K562 (cell line): ENCODE measurements at regions not wholly inside any gene's neighbourhood (a gene's known extent, or its start where the extent isn't known, plus 50 kb on each side); places are given as distances from the start of the nearest gene placed in this dataset.

ENCODE experiments used
- ATAC-seq: fragments of 200-7000 bp; cut with Tn5 transposase; 3 replicates; pipeline ENCODE4 v1.9.1; 2020; ENCODE audit warnings: moderate library complexity
- BruUV-seq: library from RNA; stranded (reverse); fragments of 400-500 nt; replicated peaks from 2 replicates; lab custom pipeline; 2021; lab: Mats Ljungman, UMichigan
- CTCF ChIA-PET: fragments of 300-600 bp; formaldehyde crosslinking; extraction: SDS; loops from one replicate; lab custom pipeline; 2021; ENCODE audit warnings: low intra/inter-chr PET ratio; lab: Yijun Ruan, JAX
- POLR2A ChIA-PET: fragments of 300-600, 350-650 bp; sonication (Branson Sonifier 250); formaldehyde crosslinking; extraction: SDS; loops from one replicate; lab custom pipeline; 2021; ENCODE audit warnings: antibody characterized with exemption, inconsistent platforms; lab: Yijun Ruan, JAX
- DNase-seq, 4 experiments: peaks; one replicate each; pipeline versions ENCODE4 v3.0.0 to v3.0.0-alpha.2; 2011 to 2018; ENCODE audit warnings: low spot score in 3 of 4, mixed read lengths in 3 of 4; ENCODE audit errors: extremely low read depth in 1 of 4
- FAIRE-seq: peaks from 2 replicates; lab custom pipeline; 2011; peaks lifted over from hg19 to GRCh38; lab: Jason Lieb, UNC
- H2AFZ ChIP-seq: 2 replicates; pipeline ENCODE4 v1.6.0; 2011; ENCODE audit warnings: low read depth, low read length, control low read depth, inconsistent platforms
- H3K27ac ChIP-seq: fragments of 200-600 bp; 3 replicates; pipeline ENCODE4 v1.8.0; 2011; ENCODE audit warnings: low read depth, mild to moderate bottlenecking, control low read depth, inconsistent platforms, low read length, moderate library complexity, mixed read lengths; ENCODE audit errors: extremely low read depth
- H3K27me3 ChIP-seq, 2 experiments: fragments of 300-600 bp in 1 of 2; 2 replicates in 1 of 2; 3 replicates in 1 of 2; pipeline versions ENCODE4 v1.6.0 to v1.8.0; 2011; ENCODE audit warnings: inconsistent platforms in 2 of 2, low read length in 2 of 2, mild to moderate bottlenecking in 1 of 2, mixed read lengths in 1 of 2, moderate library complexity in 1 of 2; ENCODE audit not compliant: control insufficient read depth in 2 of 2, insufficient read depth in 2 of 2
- H3K36me3 ChIP-seq: fragments of 300-600 bp; 3 replicates; pipeline ENCODE4 v1.8.0; 2011; ENCODE audit warnings: mild to moderate bottlenecking, low read length, inconsistent platforms; ENCODE audit not compliant: control insufficient read depth, insufficient read depth
- H3K4me1 ChIP-seq, 2 experiments: fragments of 200-600 bp in 1 of 2; replicated peaks in 1 of 2; 2 replicates in 1 of 2; 3 replicates in 1 of 2; pipeline versions ENCODE4 v1.5.1 to v1.8.0; 2011; ENCODE audit warnings: inconsistent platforms in 2 of 2, low read length in 2 of 2, mild to moderate bottlenecking in 1 of 2, mixed read lengths in 1 of 2, moderate library complexity in 1 of 2; ENCODE audit not compliant: control insufficient read depth in 2 of 2, insufficient read depth in 2 of 2
- H3K4me2 ChIP-seq: 2 replicates; pipeline ENCODE4 v1.6.1; 2011; ENCODE audit warnings: low read length, control low read depth, inconsistent platforms, mixed read lengths; ENCODE audit not compliant: insufficient read depth
- H3K4me3 ChIP-seq: fragments of 200-600 bp; sonication (generic), shearing (Covaris generic); 2 replicates; pipeline ENCODE4 v1.5.1; 2016; ENCODE audit warnings: control low read depth, inconsistent platforms
- H3K79me2 ChIP-seq: fragments of 200-600 bp; 3 replicates; pipeline ENCODE4 v1.8.0; 2011; ENCODE audit warnings: low read length, inconsistent platforms; ENCODE audit not compliant: control insufficient read depth, insufficient read depth
- H3K9ac ChIP-seq, 2 experiments: 2 replicates each; pipeline versions ENCODE4 v1.6.0 to v1.6.1; 2011; ENCODE audit warnings: low read depth in 2 of 2, low read length in 2 of 2, control low read depth in 1 of 2, inconsistent platforms in 1 of 2, mild to moderate bottlenecking in 1 of 2, mixed read lengths in 1 of 2; ENCODE audit not compliant: insufficient read depth in 1 of 2
- H3K9me1 ChIP-seq: one replicate; pipeline ENCODE4 v1.6.0; 2011; ENCODE audit warnings: inconsistent platforms, mild to moderate bottlenecking, low read length, moderate library complexity; ENCODE audit not compliant: control insufficient read depth, insufficient read depth
- H3K9me3 ChIP-seq: replicated peaks from 2 replicates; pipeline ENCODE4 v1.5.1; 2011; ENCODE audit warnings: low read depth, low read length, inconsistent platforms; ENCODE audit not compliant: control insufficient read depth, insufficient read depth
- H4K20me1 ChIP-seq: replicated peaks from 2 replicates; pipeline ENCODE4 v1.6.1; 2011; ENCODE audit warnings: low read length, inconsistent platforms, mixed read lengths; ENCODE audit not compliant: control insufficient read depth, insufficient read depth
- GTF2E2 ChIP-seq: fragments of 200-800 bp; sonication (Bioruptor generic); IDR thresholded peaks from 2 replicates; pipeline ENCODE4 v1.6.1; 2016; ENCODE audit warnings: missing genetic modification characterization, missing compliant biosample characterization
- LEF1 ChIP-seq: fragments of 450-650 bp; IDR thresholded peaks from 2 replicates; pipeline ENCODE4 v1.6.1; 2016; ENCODE audit warnings: mild to moderate bottlenecking
- MCM2 ChIP-seq: fragments of 450-650 bp; IDR thresholded peaks from 2 replicates; pipeline ENCODE4 v1.6.1; 2017; ENCODE audit warnings: low read depth, mild to moderate bottlenecking
- TCF7L2 ChIP-seq: fragments of 150-350 bp; IDR thresholded peaks from 2 replicates; pipeline ENCODE4 v1.6.1; 2016; ENCODE audit warnings: low read depth, mild to moderate bottlenecking, low read length, moderate library complexity
- ZKSCAN3 ChIP-seq: fragments of 250-450 bp; sonication (Bioruptor Pico); IDR thresholded peaks from 2 replicates; pipeline ENCODE4 v1.4.0; 2020
- WGBS: fragments of 100-300 bp; shearing (Covaris generic); methylation state at CpG from one replicate; pipeline ENCODE4 v1.1.6; 2016; ENCODE audit warnings: low coverage, mixed read lengths; ENCODE audit not compliant: insufficient coverage; ENCODE audit errors: missing lambda C conversion rate; 5-methylcytosine and 5-hydroxymethylcytosine counted together
- in situ Hi-C: fragments of 300-500 bp; cut with MboI; formaldehyde crosslinking; loops from 4 replicates; pipeline ENCODE4 v1.15.0; 2018; ENCODE audit warnings: inconsistent platforms, mixed read lengths
- intact Hi-C: fragments of 100-400 bp; cut with micrococcal nuclease; formaldehyde crosslinking; loops from 2 replicates; pipeline ENCODE4 v1.14.2; 2022
- TF ChIP-seq, protein P1 (sequence below): sonication (generic); formaldehyde crosslinking; IDR thresholded peaks from 2 replicates; pipeline ENCODE4 v1.8.1; 2022; ENCODE audit warnings: missing genetic modification reagents

DNA sequence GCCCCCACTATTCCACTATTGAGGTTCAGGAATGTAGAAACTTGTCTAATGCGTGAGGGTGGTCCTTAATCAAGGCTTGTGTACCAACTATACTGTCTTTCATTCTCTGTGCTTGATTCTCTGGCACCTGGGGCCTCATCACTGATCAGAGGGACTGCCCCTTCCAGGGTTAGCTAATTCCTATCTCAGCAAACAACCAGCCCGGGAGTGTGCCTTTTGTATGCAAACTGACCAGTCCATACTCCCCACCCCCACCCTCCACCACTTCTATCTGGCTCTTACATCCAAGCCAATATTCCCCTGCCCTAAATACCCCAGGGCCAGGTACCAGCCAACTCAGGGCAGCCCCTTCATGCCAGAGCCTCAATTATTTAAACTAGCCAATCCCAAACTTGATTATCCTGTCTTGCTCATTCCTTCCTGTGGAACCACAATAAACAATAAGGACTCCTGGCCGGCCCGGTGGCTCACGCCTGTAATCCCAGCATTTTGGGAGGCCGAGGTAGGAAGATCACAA lies 59.3 kb downstream of the FTHL17 start (continued):
- TF ChIP-seq, protein P1, sequence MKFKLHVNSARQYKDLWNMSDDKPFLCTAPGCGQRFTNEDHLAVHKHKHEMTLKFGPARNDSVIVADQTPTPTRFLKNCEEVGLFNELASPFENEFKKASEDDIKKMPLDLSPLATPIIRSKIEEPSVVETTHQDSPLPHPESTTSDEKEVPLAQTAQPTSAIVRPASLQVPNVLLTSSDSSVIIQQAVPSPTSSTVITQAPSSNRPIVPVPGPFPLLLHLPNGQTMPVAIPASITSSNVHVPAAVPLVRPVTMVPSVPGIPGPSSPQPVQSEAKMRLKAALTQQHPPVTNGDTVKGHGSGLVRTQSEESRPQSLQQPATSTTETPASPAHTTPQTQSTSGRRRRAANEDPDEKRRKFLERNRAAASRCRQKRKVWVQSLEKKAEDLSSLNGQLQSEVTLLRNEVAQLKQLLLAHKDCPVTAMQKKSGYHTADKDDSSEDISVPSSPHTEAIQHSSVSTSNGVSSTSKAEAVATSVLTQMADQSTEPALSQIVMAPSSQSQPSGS (CRISPR knock-in tag): no peak
- TF ChIP-seq LEF1: no peak

DNA sequence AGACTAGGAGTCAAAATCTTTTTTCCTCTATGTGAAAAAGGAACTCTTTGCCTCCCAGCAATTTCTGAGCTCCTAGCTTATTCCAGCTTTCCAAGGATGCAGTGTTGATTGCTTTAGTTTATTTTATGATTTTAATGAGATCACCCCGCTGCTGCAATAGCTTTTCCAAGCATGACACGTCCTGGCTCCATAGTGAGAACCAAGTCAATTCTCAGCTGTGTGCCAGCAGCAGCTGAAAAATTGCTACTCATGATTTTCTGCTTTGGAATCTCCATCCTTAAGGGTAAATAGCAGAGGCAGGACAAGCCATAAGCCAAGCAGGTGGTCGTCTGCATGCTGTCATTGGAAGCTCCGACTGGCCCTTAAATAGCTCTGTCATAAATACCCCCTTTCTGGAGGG lies 64.5 kb downstream of the FTHL17 start:
- Histone ChIP-seq H3K9me3 (no peaks in the 10 kb centered on the region), H2AFZ (no peak overlapping the region), H4K20me1 (no peaks in the 10 kb centered on the region), H3K36me3 (no peaks in the 10 kb centered on the region), H3K9me1 (no peaks in the 10 kb centered on the region), H3K4me1 (no peaks in the 10 kb centered on the region), H3K79me2 (no peaks in the 10 kb centered on the region), H3K27me3 (peaks cover 2 to 4% of the 10 kb centered on the region in 2 experiments; a peak in 2 of 5 replicates), H3K27ac (no peak overlapping the region), H3K9ac (no peak overlapping the region), H3K4me3 (no peak overlapping the region), H3K4me2 (no peak overlapping the region)
- in situ Hi-C loops: no loop called here
- FAIRE-seq (no peak), ATAC-seq (no peak), DNase-seq (no peak)
- ChIA-PET POLR2A (no interaction called here), CTCF (no interaction called here)
- TF ChIP-seq GTF2E2 (tag) (no peak), TCF7L2 (no peak), MCM2 (no peak), ZKSCAN3 (CRISPR knock-in tag) (no peak)
- WGBS: 0% methylated on average over 4 of the region's 4 CpGs
- no TSS peak for BruUV-seq
- intact Hi-C loops: no loop called here
